HG02678 (cell line): ENCODE measurements at regions not wholly inside any gene's neighbourhood (a gene's known extent, or its start where the extent isn't known, plus 50 kb on each side); places are given as distances from the start of the nearest gene placed in this dataset.
"Not testable (repeated sequence)": the region's sequence is repeated elsewhere in the genome, so short reads cannot be mapped to it uniquely, and the experiment has no call there.

Experiments used
- ATAC-seq: cut with Tn5 transposase; IDR thresholded peaks from one replicate; pipeline ENCODE4 v1.9.1; 2021; ENCODE audit warnings: mild to moderate bottlenecking, moderate library complexity; ENCODE audit not compliant: unreplicated experiment

GRCh38 chr5:173496129-173496882 is 120.1 kb downstream of the BOD1 start:
- ATAC-seq = no peak

- ATAC-seq = no peak
Observed at GRCh38 chr5:173495225-173495904, 121.1 kb downstream of the BOD1 start.

GRCh38 chr5:173494446-173494845 is 122.0 kb downstream of the BOD1 start:
- ATAC-seq = no peak

GRCh38 chr5:173493846-173494245 is 122.6 kb downstream of the BOD1 start:
- no peak for ATAC-seq

GRCh38 chr5:173493040-173493439 is 123.4 kb downstream of the BOD1 start:
- no peak for ATAC-seq

GRCh38 chr5:173490681-173491080 is 125.8 kb downstream of the BOD1 start:
- ATAC-seq = no peak

- no peak for ATAC-seq
Observed at GRCh38 chr5:173488144-173488543, 128.3 kb downstream of the BOD1 start.

GRCh38 chr5:173487300-173487699 is 129.2 kb downstream of the BOD1 start:
- no peak for ATAC-seq

- ATAC-seq = no peak
Observed at GRCh38 chr5:173486355-173487225, 129.9 kb downstream of the BOD1 start.

- no peak for ATAC-seq
Observed at GRCh38 chr5:173484569-173484968, 131.9 kb downstream of the BOD1 start.

- not testable (repeated sequence) for ATAC-seq
Observed at GRCh38 chr5:173483599-173483998, 132.9 kb downstream of the BOD1 start.

GRCh38 chr5:173483160-173483559 is 133.3 kb downstream of the BOD1 start:
- ATAC-seq = no peak

- ATAC-seq = no peak
Observed at GRCh38 chr5:173481821-173482220, 134.6 kb downstream of the BOD1 start.

- ATAC-seq = no peak
Observed at GRCh38 chr5:173480896-173481295, 135.6 kb downstream of the BOD1 start.

GRCh38 chr5:173479711-173480110 is 136.7 kb downstream of the BOD1 start:
- no peak for ATAC-seq

GRCh38 chr5:173477345-173478040 is 139.0 kb downstream of the BOD1 start:
- ATAC-seq = no peak

- ATAC-seq = no peak
Observed at GRCh38 chr5:173475780-173476179, 140.7 kb downstream of the BOD1 start.

- ATAC-seq = no peak
Observed at GRCh38 chr5:173474881-173475287, 141.6 kb downstream of the BOD1 start.

GRCh38 chr5:173473288-173473687 is 143.2 kb downstream of the BOD1 start:
- ATAC-seq = no peak

GRCh38 chr5:173472784-173473278 is 143.6 kb downstream of the BOD1 start:
- ATAC-seq = no peak

- no peak for ATAC-seq
Observed at GRCh38 chr5:173472164-173472563, 143.9 kb upstream of the STC2 start.
